ENCODE measurements at regions not wholly inside any gene's neighbourhood (a gene's known extent, or its start where the extent isn't known, plus 50 kb on each side); places are given as distances from the start of the nearest gene placed in this dataset.

- Histone ChIP-seq H2BK15ac (ENCODE audit: low read depth, low read length) (no peak overlapping the region), H4K8ac (replicated peaks; ENCODE audit: insufficient read length, low read depth, low read length) (no peak overlapping the region), H3K23ac (ENCODE audit: insufficient read length, low read depth, low read length) (no peak overlapping the region), H3K4me1 (ENCODE audit: insufficient read depth, low read length) (peaks cover 2% of the 10 kb centered on the region; the same call in 1 of the 2 replicates), H3K27ac (ENCODE audit: insufficient read length, low read depth, low read length) (no peak overlapping the region), H3T11ph (ENCODE audit: low read length) (no peak overlapping the region), H3K4ac (ENCODE audit: low read depth, low read length) (no peak overlapping the region), H2BK5ac (ENCODE audit: insufficient read length, low read length) (no peak overlapping the region), H4K91ac (ENCODE audit: insufficient read length, low read depth, low read length) (no peak overlapping the region), H2BK12ac (ENCODE audit: insufficient read length, low read depth, low read length) (no peak overlapping the region), H3K9me3 (ENCODE audit: control insufficient read depth, low read depth, low read length) (no peaks in the 10 kb centered on the region), H3K9ac (ENCODE audit: extremely low read depth, insufficient read length, low read length) (no peak overlapping the region), H4K20me1 (ENCODE audit: control insufficient read depth, insufficient read depth, insufficient read length) (no peaks in the 10 kb centered on the region), H3K79me1 (ENCODE audit: insufficient read depth, low read depth, low read length, poor library complexity, severe bottlenecking) (no peaks in the 10 kb centered on the region), H3K18ac (ENCODE audit: insufficient read length, low read depth, low read length) (no peak overlapping the region), H3K23me2 (ENCODE audit: insufficient read length, low read depth, low read length, poor library complexity, severe bottlenecking) (no peaks in the 10 kb centered on the region), H2AK5ac (ENCODE audit: insufficient read length, low read length) (no peak overlapping the region), H2AFZ (ENCODE audit: low read length) (no peak overlapping the region), H3K79me2 (ENCODE audit: insufficient read depth, low read length) (no peaks in the 10 kb centered on the region), H3K14ac (ENCODE audit: insufficient read depth, low read length) (no peak overlapping the region), H3K27me3 (ENCODE audit: insufficient read depth, low read length) (no peaks in the 10 kb centered on the region), H4K5ac (ENCODE audit: insufficient read length, low read depth, low read length) (no peak overlapping the region), H3K4me2 (ENCODE audit: insufficient read depth, insufficient read length, low read length) (no peak overlapping the region), H2BK20ac (ENCODE audit: low read depth, low read length, poor library complexity, severe bottlenecking) (no peak overlapping the region), H3K56ac (ENCODE audit: insufficient read length, low read depth, low read length) (no peak overlapping the region), H2BK120ac (ENCODE audit: low read depth, low read length, poor library complexity, severe bottlenecking) (no peak overlapping the region)
- Mint-ChIP-seq H3K4me3 (no peak overlapping the region), H3K36me3 (ENCODE audit: insufficient read depth in 1 of 3, low read depth in 3 of 3) (peaks cover 2 to 9% (median 5%) of the 10 kb centered on the region in 3 experiments; a peak in 4 of 7 replicates), H3K27me3 (ENCODE audit: low read depth) (no peaks in the 10 kb centered on the region; the same call in 1 of the 2 replicates), H3K4me1 (peaks cover 9 to 18% of the 10 kb centered on the region in 2 experiments), H3K27ac (no peak overlapping the region), H3K9me3 (peaks cover 4 to 18% of the 10 kb centered on the region in 2 experiments)
- no peak for DNase-seq
- no CpG with 5 or more reads among the region's 5 CpGs for WGBS (ENCODE audit: extremely low coverage, insufficient read length, low lambda C conversion rate)
- no peak for TF ChIP-seq CTCF (conservative IDR thresholded peaks at IDR 0.05)
These were observed 497.4 kb downstream of the SETD4 start for GRCh38 chr21:35562876-35563275.

Data from H9 (cell line).